ENCODE measurements at regions not wholly inside any gene's neighbourhood (a gene's known extent, or its start where the extent isn't known, plus 50 kb on each side); places are given as distances from the start of the nearest gene placed in this dataset.

GRCh38 chr13:105329359-105329758, 1206.1 kb downstream of the EFNB2 start:
- TF ChIP-seq ZNF175 (tag by site-specific recombination; IDR thresholded peaks at IDR 0.05), result no peak
- no peak for TF ChIP-seq ZNF692 (tag by site-specific recombination; IDR thresholded peaks at IDR 0.05)
- TF ChIP-seq ZXDB (tag by site-specific recombination; IDR thresholded peaks at IDR 0.05), result no peak
- Histone ChIP-seq H3K4me1 (ENCODE audit: control insufficient read depth, insufficient read depth, low read length) (no peaks in the 10 kb centered on the region), H3K36me3 (ENCODE audit: control insufficient read depth in 2 of 2, insufficient read depth in 1 of 2, low read length in 2 of 2) (no peaks in the 10 kb centered on the region), H3K27ac (ENCODE audit: extremely low read depth, low read depth, low read length) (no peak overlapping the region), H3K4me3 (ENCODE audit: low read depth, low read length) (no peak overlapping the region), H3K9me3 (ENCODE audit: control insufficient read depth, insufficient read depth, low read depth, low read length) (no peaks in the 10 kb centered on the region)
- CTCF ChIA-PET, result no interaction called here
- POLR2A ChIA-PET, result no interaction called here

GRCh38 chr13:105328212-105328611, 1207.2 kb downstream of the EFNB2 start:
- POLR2A ChIA-PET, result no interaction called here
- no peak for TF ChIP-seq ZNF585B (tag by site-specific recombination; IDR thresholded peaks at IDR 0.05)
- no peak for TF ChIP-seq ZFP69B (tag by site-specific recombination; IDR thresholded peaks at IDR 0.05)
- TF ChIP-seq ZNF138 (tag by site-specific recombination; IDR thresholded peaks at IDR 0.05; ENCODE audit: borderline replicate concordance), result no peak
- no peak for TF ChIP-seq ZSCAN18 (tag by site-specific recombination; IDR thresholded peaks at IDR 0.05)
- TF ChIP-seq ZNF354C (tag by site-specific recombination; IDR thresholded peaks at IDR 0.05; ENCODE audit: borderline replicate concordance, low read depth), result no peak
- TF ChIP-seq ZNF280D (tag by site-specific recombination; IDR thresholded peaks at IDR 0.05), result no peak
- no peak for TF ChIP-seq PRDM6 (tag by site-specific recombination; IDR thresholded peaks at IDR 0.05)
- no peak for TF ChIP-seq ZNF221 (tag by site-specific recombination; IDR thresholded peaks at IDR 0.05; ENCODE audit: borderline replicate concordance)
- TF ChIP-seq ZNF404 (tag by site-specific recombination; IDR thresholded peaks at IDR 0.05), result no peak

GRCh38 chr13:105327581-105328126, 1207.8 kb downstream of the EFNB2 start:
- POLR2A ChIA-PET, result no interaction called here
- no peaks in the 10 kb centered on the region for H3K9me3 ChIP-seq (ENCODE audit: control insufficient read depth, insufficient read depth, low read depth, low read length)
- no peak overlapping the region for H3K4me3 ChIP-seq (ENCODE audit: low read depth, low read length)
- H3K4me1 ChIP-seq (ENCODE audit: control insufficient read depth, insufficient read depth, low read length), result no peaks in the 10 kb centered on the region
- CTCF ChIA-PET, result no interaction called here
- H3K36me3 ChIP-seq (ENCODE audit: control insufficient read depth in 2 of 2, insufficient read depth in 1 of 2, low read length in 2 of 2), result no peaks in the 10 kb centered on the region
- H3K27ac ChIP-seq (ENCODE audit: extremely low read depth, low read depth, low read length), result no peak overlapping the region
- TF ChIP-seq ZNF366 (tag by site-specific recombination; conservative IDR thresholded peaks at IDR 0.05) (no peak), KLF9 (tag by site-specific recombination; IDR thresholded peaks at IDR 0.05; ENCODE audit: low read depth) (no peak), EGR2 (tag by site-specific recombination; IDR thresholded peaks at IDR 0.05; ENCODE audit: low read depth) (no peak), ZNF18 (tag by site-specific recombination; IDR thresholded peaks at IDR 0.05) (no peak), ZNF585B (tag by site-specific recombination; IDR thresholded peaks at IDR 0.05) (no peak), TRIM28 (IDR thresholded peaks at IDR 0.05; ENCODE audit: borderline replicate concordance, low read length) (no peak), ZSCAN18 (tag by site-specific recombination; IDR thresholded peaks at IDR 0.05) (no peak), KLF7 (tag by site-specific recombination; IDR thresholded peaks at IDR 0.05; ENCODE audit: borderline replicate concordance) (no peak), ZNF311 (tag by site-specific recombination; IDR thresholded peaks at IDR 0.05; ENCODE audit: borderline replicate concordance) (no peak), ZNF544 (tag by site-specific recombination; IDR thresholded peaks at IDR 0.05) (no peak)

More at GRCh38 chr13:105328212-105328611, 1207.2 kb downstream of the EFNB2 start:
- no peaks in the 10 kb centered on the region for H3K36me3 ChIP-seq (ENCODE audit: control insufficient read depth in 2 of 2, insufficient read depth in 1 of 2, low read length in 2 of 2)
- H3K4me3 ChIP-seq (ENCODE audit: low read depth, low read length), result no peak overlapping the region
- no peaks in the 10 kb centered on the region for H3K4me1 ChIP-seq (ENCODE audit: control insufficient read depth, insufficient read depth, low read length)
- no peak overlapping the region for H3K27ac ChIP-seq (ENCODE audit: extremely low read depth, low read depth, low read length)
- no peaks in the 10 kb centered on the region for H3K9me3 ChIP-seq (ENCODE audit: control insufficient read depth, insufficient read depth, low read depth, low read length)
- CTCF ChIA-PET, result no interaction called here
